Activated CD4-positive, alpha-beta T cell treated with anti-CD3 and anti-CD28 coated beads, Interleukin-2, amount 10 ng/mL, durations not matched to agents 24 days and 14 days (primary cell): ENCODE measurements at regions not wholly inside any gene's neighbourhood (a gene's known extent, or its start where the extent isn't known, plus 50 kb on each side); places are given as distances from the start of the nearest gene placed in this dataset.

ENCODE experiments used
- DNase-seq: peaks from one replicate; pipeline ENCODE4 v3.0.0; 2022
- H3K27ac Mint-ChIP-seq: one replicate; pipeline ENCODE4 v1.8.0; 2022; ENCODE audit warnings: mild to moderate bottlenecking, mixed read lengths
- H3K27me3 Mint-ChIP-seq: one replicate; pipeline ENCODE4 v1.8.0; 2022; ENCODE audit warnings: mixed read lengths
- H3K36me3 Mint-ChIP-seq: one replicate; pipeline ENCODE4 v1.8.0; 2022; ENCODE audit warnings: low read depth, mild to moderate bottlenecking, mixed read lengths
- H3K4me1 Mint-ChIP-seq: one replicate; pipeline ENCODE4 v1.8.0; 2021; ENCODE audit warnings: mixed read lengths
- H3K4me3 Mint-ChIP-seq: one replicate; pipeline ENCODE4 v1.8.0; 2022; ENCODE audit warnings: mild to moderate bottlenecking, moderate library complexity, mixed read lengths
- H3K9me3 Mint-ChIP-seq: one replicate; pipeline ENCODE4 v1.8.0; 2021; ENCODE audit warnings: mixed read lengths
- intact Hi-C: fragments of 100-400 bp; cut with micrococcal nuclease; formaldehyde crosslinking; loops from one replicate; pipeline ENCODE4 v1.15.1; 2023

DNA sequence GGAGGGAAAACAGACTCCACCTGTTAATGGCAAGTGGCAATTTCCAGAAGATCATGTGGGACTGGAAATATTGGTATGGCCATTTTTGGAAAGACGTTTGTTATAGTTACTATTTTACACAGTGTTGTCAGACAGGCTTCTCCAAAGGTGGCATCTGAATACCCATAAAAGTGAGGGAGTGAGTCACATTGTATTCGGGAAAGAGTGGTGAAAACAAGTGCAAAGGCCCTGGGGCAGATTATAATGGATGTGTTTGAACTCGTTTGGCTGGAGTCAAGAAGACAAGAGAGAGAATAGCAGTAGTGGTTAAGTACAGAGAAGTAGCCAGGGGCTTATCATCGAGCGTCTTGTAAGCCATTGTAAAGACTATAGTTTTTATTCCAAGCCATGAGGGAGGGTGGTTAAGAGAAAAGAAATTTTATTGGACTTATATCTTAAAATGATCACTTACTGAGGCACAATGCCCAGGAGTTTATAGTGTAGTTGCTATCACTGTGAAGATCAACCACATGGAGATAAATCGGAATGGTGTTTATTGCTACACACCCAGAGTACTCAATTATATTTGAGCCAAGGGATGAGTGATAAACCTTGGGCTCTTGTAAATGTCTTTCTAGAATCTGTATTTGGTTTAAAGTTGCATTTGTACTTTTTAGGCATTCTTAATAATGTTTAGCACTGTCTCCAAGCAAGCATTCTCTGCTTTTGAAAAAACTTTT, 212.8 kb upstream of the KBTBD8 start:
- H3K4me1 Mint-ChIP-seq: no peaks in the 10 kb centered on the region
- no peak for DNase-seq
- no peaks in the 10 kb centered on the region for H3K36me3 Mint-ChIP-seq
- H3K4me3 Mint-ChIP-seq: no peak overlapping the region
- intact Hi-C loops: no loop called here
- peaks cover 2% of the 10 kb centered on the region for H3K27me3 Mint-ChIP-seq
- H3K9me3 Mint-ChIP-seq: no peaks in the 10 kb centered on the region
- H3K27ac Mint-ChIP-seq: no peak overlapping the region

DNA sequence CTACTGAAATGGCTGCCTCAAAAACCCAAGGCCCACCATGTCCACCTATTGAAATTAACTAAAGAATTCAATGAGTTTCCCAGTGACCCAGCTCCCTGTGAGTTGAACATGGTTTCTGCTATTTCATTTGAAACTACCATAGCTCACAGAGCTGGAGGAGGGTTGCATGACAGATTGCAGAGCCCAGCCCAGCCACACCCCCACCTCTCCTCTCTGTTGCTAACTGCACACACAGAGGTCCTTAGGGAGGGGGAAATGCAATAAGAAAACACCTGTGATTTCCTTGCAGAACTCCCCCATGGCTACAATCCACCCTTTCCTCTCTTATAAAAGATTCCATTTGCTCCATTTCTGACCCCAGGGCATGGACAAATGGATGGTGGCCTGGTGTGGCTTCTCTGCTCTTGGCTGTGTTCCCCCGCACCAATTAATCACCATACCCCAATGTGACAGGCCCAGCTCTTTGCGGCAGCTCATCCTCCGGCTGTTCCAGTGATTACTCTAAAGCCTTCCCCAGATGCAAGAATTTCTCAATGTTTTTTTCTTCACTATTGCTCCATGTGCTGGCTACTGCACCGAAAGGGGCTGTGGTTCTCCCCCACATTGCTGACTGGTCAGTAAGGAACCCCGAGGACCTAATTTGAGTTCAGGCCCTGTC, 208.4 kb upstream of the KBTBD8 start:
- H3K36me3 Mint-ChIP-seq: no peaks in the 10 kb centered on the region
- H3K27me3 Mint-ChIP-seq: no peaks in the 10 kb centered on the region
- H3K27ac Mint-ChIP-seq: no peak overlapping the region
- DNase-seq: no peak
- H3K4me3 Mint-ChIP-seq: no peak overlapping the region
- H3K9me3 Mint-ChIP-seq: no peaks in the 10 kb centered on the region
- H3K4me1 Mint-ChIP-seq: no peaks in the 10 kb centered on the region
- intact Hi-C loops: no loop called here

DNA sequence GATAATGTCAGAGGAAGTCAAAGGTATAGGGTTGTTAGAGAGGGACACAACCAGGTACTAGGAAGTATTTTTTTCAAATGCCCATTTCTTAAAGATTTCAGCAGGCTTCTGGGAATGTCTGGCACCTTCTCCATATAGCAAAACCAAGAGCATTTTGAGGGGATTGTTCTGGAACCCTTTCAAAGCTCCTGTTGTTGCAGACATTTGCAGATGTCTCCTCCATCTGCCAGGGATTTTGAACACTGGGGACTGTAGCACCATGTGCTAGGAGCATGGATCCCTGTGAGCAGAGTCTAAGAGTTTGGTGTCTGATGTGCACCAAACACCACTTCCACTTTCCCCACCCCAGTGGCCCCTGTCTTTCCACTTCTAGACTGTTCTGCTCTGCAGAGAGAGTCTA, 206.0 kb upstream of the KBTBD8 start:
- Mint-ChIP-seq H3K4me1 (no peaks in the 10 kb centered on the region), H3K36me3 (no peaks in the 10 kb centered on the region), H3K27ac (no peak overlapping the region), H3K4me3 (no peak overlapping the region), H3K27me3 (peaks cover 3% of the 10 kb centered on the region), H3K9me3 (peaks cover 3% of the 10 kb centered on the region)
- DNase-seq: no peak
- intact Hi-C loops: no loop called here

DNA sequence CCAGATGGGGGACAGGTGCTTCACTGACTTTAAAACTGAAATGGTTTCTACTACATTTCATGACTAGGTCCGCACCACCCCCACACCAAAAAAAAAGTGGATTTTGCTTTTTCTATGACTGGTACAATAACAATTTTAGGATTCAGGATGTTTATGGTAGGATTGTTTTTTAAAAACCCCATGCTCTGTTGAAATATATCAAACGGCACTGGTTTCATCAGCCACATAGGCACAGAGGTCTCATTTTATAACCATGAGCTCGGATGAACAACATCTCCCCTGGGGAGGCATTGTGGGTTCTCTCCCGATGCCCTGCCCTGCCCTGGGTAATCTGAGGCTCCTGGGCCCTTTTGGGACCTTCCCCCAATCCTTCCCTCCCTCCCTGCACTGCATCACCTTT, 202.7 kb upstream of the KBTBD8 start:
- intact Hi-C loops: no loop called here
- Mint-ChIP-seq H3K27me3 (peaks cover 12% of the 10 kb centered on the region), H3K4me3 (no peak overlapping the region), H3K9me3 (peaks cover 3% of the 10 kb centered on the region), H3K4me1 (no peaks in the 10 kb centered on the region), H3K27ac (no peak overlapping the region), H3K36me3 (no peaks in the 10 kb centered on the region)
- no peak for DNase-seq

DNA sequence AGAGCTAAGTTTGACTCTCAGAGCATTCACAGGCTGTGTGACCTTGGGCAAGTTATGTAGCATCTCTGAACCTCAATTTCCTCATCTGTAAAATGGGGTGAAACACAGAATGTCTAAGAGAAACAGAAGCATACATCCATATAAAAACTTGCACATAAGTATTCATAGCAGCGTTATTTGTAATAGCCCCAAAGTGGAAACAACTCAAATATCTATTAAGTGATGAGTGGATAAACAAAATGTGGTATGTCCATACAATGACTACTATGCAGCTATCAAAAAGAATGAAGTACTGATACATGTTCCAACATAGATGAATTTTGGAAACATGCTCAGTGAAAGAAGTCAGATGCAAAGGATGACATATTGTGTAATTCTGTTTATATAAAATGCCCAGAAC, 201.8 kb upstream of the KBTBD8 start:
- no peaks in the 10 kb centered on the region for H3K36me3 Mint-ChIP-seq
- no peak for DNase-seq
- H3K27ac Mint-ChIP-seq: no peak overlapping the region
- no peaks in the 10 kb centered on the region for H3K4me1 Mint-ChIP-seq
- H3K9me3 Mint-ChIP-seq: peaks cover 3% of the 10 kb centered on the region
- intact Hi-C loops: no loop called here
- H3K4me3 Mint-ChIP-seq: no peak overlapping the region
- peaks cover 12% of the 10 kb centered on the region for H3K27me3 Mint-ChIP-seq

DNA sequence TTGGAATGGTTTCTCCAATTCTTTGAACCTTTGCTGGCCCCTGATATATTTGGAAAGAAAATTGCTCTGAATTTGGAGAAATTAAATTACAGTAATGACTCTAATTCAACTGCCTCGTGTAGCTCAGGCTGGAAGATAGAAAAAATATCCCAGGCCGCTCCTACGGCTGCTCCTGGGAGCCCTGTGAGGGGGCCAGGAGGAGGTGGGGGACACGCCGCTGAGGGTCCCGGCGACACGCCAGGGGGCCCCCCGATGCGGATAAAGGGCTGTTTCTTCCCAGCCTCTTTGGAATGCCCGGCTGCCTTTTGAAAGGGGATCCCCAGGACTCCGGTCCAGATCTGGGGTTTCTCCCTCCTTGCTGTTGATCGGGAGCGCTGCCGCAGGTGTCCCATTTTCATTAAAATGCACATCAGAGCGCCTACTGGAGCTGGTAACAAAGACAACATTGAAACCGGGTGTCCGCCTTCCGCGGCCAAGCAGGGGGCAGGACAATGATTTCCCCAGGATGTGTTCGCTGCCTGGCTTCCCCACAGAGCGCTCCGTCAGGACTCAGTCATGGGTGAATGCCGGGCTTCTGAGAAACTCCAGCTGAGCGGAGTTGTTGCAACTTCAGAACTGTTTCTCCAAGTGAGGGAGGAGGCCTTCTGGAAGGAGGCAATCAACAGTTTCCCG, 200.1 kb upstream of the KBTBD8 start:
- Mint-ChIP-seq H3K4me3 (no peak overlapping the region), H3K27me3 (peaks cover 12% of the 10 kb centered on the region), H3K36me3 (no peaks in the 10 kb centered on the region), H3K9me3 (peaks cover 3% of the 10 kb centered on the region), H3K27ac (no peak overlapping the region), H3K4me1 (no peaks in the 10 kb centered on the region)
- intact Hi-C loops: no loop called here
- DNase-seq: no peak

DNA sequence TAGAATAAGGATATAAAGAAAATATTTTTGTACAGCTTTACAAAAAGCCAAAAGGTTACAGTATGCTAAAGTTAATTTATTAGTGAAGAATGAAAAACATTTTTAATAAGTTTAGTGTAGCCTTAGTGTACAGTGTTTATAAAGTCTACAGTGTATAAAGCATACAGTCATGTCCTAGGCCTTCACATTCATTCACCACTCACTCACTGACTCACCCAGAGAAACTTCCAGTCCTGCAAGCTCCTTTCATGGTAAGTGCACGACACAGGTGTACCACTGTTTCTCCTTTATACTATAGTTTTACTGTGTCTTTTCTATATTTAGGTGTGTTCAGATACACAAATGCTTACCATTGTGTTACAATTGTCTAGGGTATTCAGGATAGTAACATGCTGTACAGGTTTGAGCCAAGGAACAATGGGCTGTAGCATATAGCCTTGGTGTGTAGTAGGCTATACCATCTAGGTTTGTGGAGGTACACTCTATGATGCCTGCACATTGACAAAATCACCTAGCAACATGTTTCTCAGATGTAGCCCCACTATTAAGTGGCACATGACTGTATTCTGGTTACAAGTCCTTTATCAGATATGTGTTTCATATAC, 197.1 kb upstream of the KBTBD8 start:
- intact Hi-C loops: no loop called here
- H3K4me1 Mint-ChIP-seq: no peaks in the 10 kb centered on the region
- H3K27ac Mint-ChIP-seq: no peak overlapping the region
- H3K27me3 Mint-ChIP-seq: peaks cover 13% of the 10 kb centered on the region
- H3K4me3 Mint-ChIP-seq: no peak overlapping the region
- DNase-seq: no peak
- H3K9me3 Mint-ChIP-seq: peaks cover 2% of the 10 kb centered on the region
- no peaks in the 10 kb centered on the region for H3K36me3 Mint-ChIP-seq

DNA sequence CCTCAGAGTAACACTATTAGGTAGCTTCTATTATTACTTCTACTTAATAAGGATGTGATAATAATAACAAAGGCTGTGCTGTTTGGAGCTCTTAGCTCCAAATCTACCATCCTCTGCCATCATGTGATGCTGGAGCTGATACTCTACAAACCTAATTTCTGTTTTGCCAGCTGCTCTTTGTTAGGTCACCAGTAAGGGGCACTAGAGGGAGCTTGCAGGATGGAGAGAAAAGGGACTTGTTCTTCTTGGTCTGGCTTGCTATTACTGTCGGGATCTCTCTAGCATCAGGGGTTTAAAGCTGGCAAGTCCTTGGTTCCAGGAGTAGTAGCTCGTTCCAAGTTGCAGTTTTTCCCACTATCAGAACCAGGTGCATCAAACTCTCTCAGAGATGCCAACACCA, 194.9 kb upstream of the KBTBD8 start:
- no peak overlapping the region for H3K4me3 Mint-ChIP-seq
- no peak overlapping the region for H3K27ac Mint-ChIP-seq
- H3K27me3 Mint-ChIP-seq: peaks cover 10% of the 10 kb centered on the region
- no peaks in the 10 kb centered on the region for H3K9me3 Mint-ChIP-seq
- DNase-seq: no peak
- intact Hi-C loops: no loop called here
- no peaks in the 10 kb centered on the region for H3K4me1 Mint-ChIP-seq
- H3K36me3 Mint-ChIP-seq: no peaks in the 10 kb centered on the region

DNA sequence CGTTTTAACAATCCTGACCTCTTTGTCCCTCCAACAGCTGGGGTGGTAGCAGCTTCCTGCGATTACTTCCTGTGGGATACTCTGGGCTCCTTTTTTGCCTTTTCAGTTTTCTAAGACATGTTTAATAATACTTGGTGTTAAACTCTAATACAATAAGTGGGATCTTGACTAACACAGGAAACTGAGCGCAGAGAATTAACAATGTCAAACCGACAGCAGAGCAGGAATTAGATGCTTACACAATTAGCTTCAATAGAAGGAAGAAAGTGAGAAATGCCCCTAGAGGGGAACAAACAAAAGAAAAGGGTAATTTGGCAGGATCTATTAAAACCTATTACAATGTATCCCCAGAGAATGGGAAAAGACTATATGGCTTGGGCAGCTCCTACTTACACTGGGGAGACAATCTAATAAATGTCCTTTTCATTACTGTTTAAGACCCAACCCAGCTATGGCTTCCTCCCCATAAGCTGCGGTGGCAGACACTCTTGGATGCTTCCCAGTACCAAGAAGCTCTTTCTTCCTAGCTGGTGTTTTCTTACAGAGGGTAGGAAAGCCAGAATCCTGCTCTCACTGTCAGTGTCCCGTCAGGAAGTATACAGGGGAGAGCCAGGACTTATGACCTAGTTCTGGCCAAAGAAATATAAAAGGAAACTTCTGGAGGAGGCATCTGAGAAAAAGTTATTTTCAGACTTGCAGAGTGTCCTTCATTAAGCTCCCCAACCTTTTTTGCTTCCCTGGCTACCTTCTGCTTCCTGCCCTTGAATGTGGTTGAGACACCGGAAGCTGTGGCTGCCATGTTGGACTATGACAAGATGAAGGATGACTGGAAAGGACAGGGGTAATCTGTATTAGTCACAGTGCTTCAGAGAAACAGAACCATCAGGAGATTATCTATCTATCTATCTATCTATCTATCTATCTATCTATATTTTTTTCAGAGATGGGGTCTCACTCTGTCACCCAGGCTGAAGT, 194.1 kb upstream of the KBTBD8 start:
- peaks cover 5% of the 10 kb centered on the region for H3K27me3 Mint-ChIP-seq
- intact Hi-C loops: no loop called here
- no peaks in the 10 kb centered on the region for H3K36me3 Mint-ChIP-seq
- no peak overlapping the region for H3K27ac Mint-ChIP-seq
- DNase-seq: no peak
- no peak overlapping the region for H3K4me3 Mint-ChIP-seq
- H3K4me1 Mint-ChIP-seq: no peaks in the 10 kb centered on the region
- H3K9me3 Mint-ChIP-seq: no peaks in the 10 kb centered on the region

DNA sequence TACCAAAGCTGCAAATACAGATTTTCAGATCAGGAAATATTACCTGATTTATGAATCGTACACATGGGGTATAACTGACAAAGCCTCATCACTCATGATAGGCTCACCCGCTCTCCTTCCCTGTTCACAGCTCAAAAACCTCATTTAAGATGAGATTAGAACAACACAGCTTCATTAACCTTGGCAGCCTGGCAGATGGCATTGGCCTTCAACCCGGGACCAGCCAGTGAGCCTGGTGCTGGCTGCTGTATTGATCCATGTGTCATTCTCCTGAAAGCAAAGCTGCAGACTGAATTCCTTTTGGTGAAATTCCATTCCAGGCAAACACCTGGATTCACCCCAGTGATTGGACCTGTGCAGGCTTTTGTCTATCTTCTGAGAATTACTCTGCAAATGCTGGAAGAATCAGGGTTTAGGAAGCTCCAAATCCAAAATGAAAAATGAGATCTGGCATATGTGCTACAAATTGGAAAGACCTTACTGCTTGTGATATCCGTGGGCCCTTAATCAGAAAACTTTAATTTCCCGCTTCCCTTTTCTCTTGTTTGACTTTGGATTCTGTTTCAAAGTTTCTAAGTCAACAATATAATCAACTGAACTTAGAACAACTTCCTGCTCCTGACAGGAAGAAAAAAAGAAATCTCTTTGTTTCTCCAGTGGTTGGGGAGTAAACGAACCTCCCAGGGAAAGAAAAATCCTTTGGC, 189.1 kb upstream of the KBTBD8 start:
- Mint-ChIP-seq H3K27me3 (no peaks in the 10 kb centered on the region), H3K27ac (no peak overlapping the region), H3K4me3 (no peak overlapping the region), H3K36me3 (no peaks in the 10 kb centered on the region), H3K9me3 (no peaks in the 10 kb centered on the region), H3K4me1 (no peaks in the 10 kb centered on the region)
- intact Hi-C loops: no loop called here
- DNase-seq: no peak

DNA sequence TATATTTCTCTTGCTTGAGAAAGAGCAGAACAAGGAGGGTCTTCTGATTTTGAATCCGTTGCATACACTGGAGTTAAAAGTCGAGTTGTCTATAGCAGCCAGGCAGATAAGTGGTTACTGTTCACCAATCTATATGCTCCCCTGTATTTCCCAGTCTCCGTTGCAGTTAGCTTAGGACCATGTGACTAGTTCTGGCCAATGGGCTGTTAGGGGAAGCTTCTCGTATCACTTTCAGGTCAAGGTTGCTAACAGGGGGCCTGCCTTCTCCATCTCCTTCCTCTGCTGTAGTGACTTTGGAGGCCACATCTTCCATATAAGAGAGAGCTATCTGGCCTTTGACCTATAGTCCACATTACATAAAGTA, 188.5 kb upstream of the KBTBD8 start:
- Mint-ChIP-seq H3K27me3 (no peaks in the 10 kb centered on the region), H3K27ac (no peak overlapping the region), H3K36me3 (no peaks in the 10 kb centered on the region), H3K4me1 (no peaks in the 10 kb centered on the region), H3K9me3 (no peaks in the 10 kb centered on the region), H3K4me3 (no peak overlapping the region)
- DNase-seq: no peak
- intact Hi-C loops: no loop called here

DNA sequence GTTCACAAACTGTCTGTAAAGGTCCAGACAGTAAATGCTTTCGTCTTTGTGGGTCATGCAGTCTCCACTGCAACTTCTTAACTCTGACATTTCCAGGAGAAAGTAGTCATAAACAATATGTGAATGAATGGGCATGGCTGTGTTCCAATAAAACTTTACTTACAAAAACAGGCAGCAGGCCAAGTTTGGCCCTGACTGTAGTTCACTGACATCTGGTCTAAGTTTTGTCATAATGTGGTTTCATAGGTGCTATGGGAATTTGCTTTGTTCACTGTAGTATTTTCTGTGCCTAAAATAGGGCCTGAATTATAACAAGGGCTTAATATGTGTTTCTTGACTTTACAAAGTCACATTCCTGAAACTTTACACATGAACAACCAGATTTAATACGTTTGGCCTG, 186.0 kb upstream of the KBTBD8 start:
- no peak for DNase-seq
- H3K4me3 Mint-ChIP-seq: no peak overlapping the region
- peaks cover 2% of the 10 kb centered on the region for H3K27me3 Mint-ChIP-seq
- no peaks in the 10 kb centered on the region for H3K4me1 Mint-ChIP-seq
- no peaks in the 10 kb centered on the region for H3K9me3 Mint-ChIP-seq
- no peaks in the 10 kb centered on the region for H3K36me3 Mint-ChIP-seq
- H3K27ac Mint-ChIP-seq: no peak overlapping the region
- intact Hi-C loops: loop anchor here (10.0 kb wide), 2 partner anchors 297 to 437 kb away; no protein-coding TSS in a partner anchor

DNA sequence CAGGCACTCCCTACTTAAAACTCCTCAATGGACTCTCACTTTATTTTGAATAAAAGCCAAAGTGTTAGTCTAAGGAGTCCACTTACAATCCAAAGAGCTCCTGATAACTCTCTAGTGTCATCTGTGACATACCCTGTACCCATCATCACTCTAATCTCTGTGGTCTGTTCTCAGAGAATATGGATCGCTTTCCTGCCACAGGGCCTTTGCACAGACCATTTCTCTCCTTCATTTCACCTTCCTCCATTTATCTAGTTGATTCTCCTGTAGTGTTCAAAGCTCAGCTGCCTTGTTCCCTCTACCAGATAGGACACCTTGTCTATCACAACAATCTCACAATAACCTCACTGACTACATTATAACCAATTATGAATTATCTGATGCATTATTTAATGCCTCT, 185.4 kb upstream of the KBTBD8 start:
- H3K4me1 Mint-ChIP-seq: no peaks in the 10 kb centered on the region
- peaks cover 3% of the 10 kb centered on the region for H3K27me3 Mint-ChIP-seq
- intact Hi-C loops: loop anchor here (10.0 kb wide), 2 partner anchors 298 to 438 kb away; no protein-coding TSS in a partner anchor
- H3K27ac Mint-ChIP-seq: no peak overlapping the region
- no peak overlapping the region for H3K4me3 Mint-ChIP-seq
- H3K36me3 Mint-ChIP-seq: no peaks in the 10 kb centered on the region
- no peaks in the 10 kb centered on the region for H3K9me3 Mint-ChIP-seq
- no peak for DNase-seq
